ENCODE measurements at regions not wholly inside any gene's neighbourhood (a gene's known extent, or its start where the extent isn't known, plus 50 kb on each side); places are given as distances from the start of the nearest gene placed in this dataset.

- TF ChIP-seq POLR2A (IDR thresholded peaks at IDR 0.05; ENCODE audit: extremely low read depth, insufficient read length) (no peak), MYC (IDR thresholded peaks at IDR 0.05; ENCODE audit: low read depth, low read length) (no peak), MAX (IDR thresholded peaks at IDR 0.05; ENCODE audit: low read depth, low read length) (no peak), CTCF (IDR thresholded peaks at IDR 0.05; ENCODE audit: low read depth, low read length) (no peak)
- H3K4me3 ChIP-seq (ENCODE audit: low read depth, low read length): no peak overlapping the region
- DNase-seq (ENCODE audit: low read depth): no peak
Observed at GRCh38 chr15:92520914-92521623, 127.4 kb downstream of the ST8SIA2 start.

GRCh38 chr15:92519709-92520108 lies 126.0 kb downstream of the ST8SIA2 start:
- TF ChIP-seq MAX (IDR thresholded peaks at IDR 0.05; ENCODE audit: low read depth, low read length): no peak
- no peak for TF ChIP-seq POLR2A (IDR thresholded peaks at IDR 0.05; ENCODE audit: extremely low read depth, insufficient read length)
- no peak for TF ChIP-seq CTCF (IDR thresholded peaks at IDR 0.05; ENCODE audit: low read depth, low read length)
- TF ChIP-seq MYC (IDR thresholded peaks at IDR 0.05; ENCODE audit: low read depth, low read length): no peak
- no peak overlapping the region for H3K4me3 ChIP-seq (ENCODE audit: low read depth, low read length)
- no peak for DNase-seq (ENCODE audit: low read depth)

Data from NB4 (cell line).